ENCODE measurements at regions not wholly inside any gene's neighbourhood (a gene's known extent, or its start where the extent isn't known, plus 50 kb on each side); places are given as distances from the start of the nearest gene placed in this dataset.

- TF ChIP-seq, protein P1, sequence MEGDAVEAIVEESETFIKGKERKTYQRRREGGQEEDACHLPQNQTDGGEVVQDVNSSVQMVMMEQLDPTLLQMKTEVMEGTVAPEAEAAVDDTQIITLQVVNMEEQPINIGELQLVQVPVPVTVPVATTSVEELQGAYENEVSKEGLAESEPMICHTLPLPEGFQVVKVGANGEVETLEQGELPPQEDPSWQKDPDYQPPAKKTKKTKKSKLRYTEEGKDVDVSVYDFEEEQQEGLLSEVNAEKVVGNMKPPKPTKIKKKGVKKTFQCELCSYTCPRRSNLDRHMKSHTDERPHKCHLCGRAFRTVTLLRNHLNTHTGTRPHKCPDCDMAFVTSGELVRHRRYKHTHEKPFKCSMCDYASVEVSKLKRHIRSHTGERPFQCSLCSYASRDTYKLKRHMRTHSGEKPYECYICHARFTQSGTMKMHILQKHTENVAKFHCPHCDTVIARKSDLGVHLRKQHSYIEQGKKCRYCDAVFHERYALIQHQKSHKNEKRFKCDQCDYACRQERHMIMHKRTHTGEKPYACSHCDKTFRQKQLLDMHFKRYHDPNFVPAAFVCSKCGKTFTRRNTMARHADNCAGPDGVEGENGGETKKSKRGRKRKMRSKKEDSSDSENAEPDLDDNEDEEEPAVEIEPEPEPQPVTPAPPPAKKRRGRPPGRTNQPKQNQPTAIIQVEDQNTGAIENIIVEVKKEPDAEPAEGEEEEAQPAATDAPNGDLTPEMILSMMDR (IDR thresholded peaks at IDR 0.05; ENCODE audit: extremely low read depth in 1 of 2, insufficient read depth in 1 of 2, low read depth in 1 of 2, low read length in 2 of 2) = no peak
- TF ChIP-seq POLR2AphosphoS5 (IDR thresholded peaks at IDR 0.05; ENCODE audit: insufficient read depth, low read depth, low read length) = no peak
- no peak for TF ChIP-seq EZH2 (IDR thresholded peaks at IDR 0.05; ENCODE audit: borderline replicate concordance, low read depth, low read length, severe bottlenecking)
- no peak for TF ChIP-seq JUN (IDR thresholded peaks at IDR 0.05; ENCODE audit: borderline replicate concordance, insufficient read depth, insufficient read length, low read depth)
- TF ChIP-seq MAX (IDR thresholded peaks at IDR 0.05; ENCODE audit: insufficient read depth, insufficient read length) = no peak
- no peak for TF ChIP-seq POLR2A (IDR thresholded peaks at IDR 0.05; ENCODE audit: low read depth, low read length)
Observed at GRCh38 chr10:113985297-113985844, 58.3 kb upstream of the ADRB1 start.
